Neural cell (in vitro differentiated cells): ENCODE measurements at regions not wholly inside any gene's neighbourhood (a gene's known extent, or its start where the extent isn't known, plus 50 kb on each side); places are given as distances from the start of the nearest gene placed in this dataset.

Experiments
- EP300 ChIP-seq: fragments of 450-650 bp; conservative IDR thresholded peaks from 2 replicates; pipeline ENCODE4 v1.6.1; 2014; ENCODE audit warnings: antibody characterized with exemption, mild to moderate bottlenecking, moderate library complexity; ENCODE audit not compliant: poor library complexity, severe bottlenecking
- TAF1 ChIP-seq: IDR thresholded peaks from 2 replicates; pipeline ENCODE4 v1.6.1; 2012; ENCODE audit warnings: low read depth
- TF ChIP-seq, protein P1 (sequence below): fragments of 450-650 bp; IDR thresholded peaks from 2 replicates; pipeline ENCODE4 v1.5.1; 2014; ENCODE audit warnings: antibody characterized with exemption, mild to moderate bottlenecking, moderate library complexity; ENCODE audit not compliant: poor library complexity, severe bottlenecking

- TF ChIP-seq, protein P1, sequence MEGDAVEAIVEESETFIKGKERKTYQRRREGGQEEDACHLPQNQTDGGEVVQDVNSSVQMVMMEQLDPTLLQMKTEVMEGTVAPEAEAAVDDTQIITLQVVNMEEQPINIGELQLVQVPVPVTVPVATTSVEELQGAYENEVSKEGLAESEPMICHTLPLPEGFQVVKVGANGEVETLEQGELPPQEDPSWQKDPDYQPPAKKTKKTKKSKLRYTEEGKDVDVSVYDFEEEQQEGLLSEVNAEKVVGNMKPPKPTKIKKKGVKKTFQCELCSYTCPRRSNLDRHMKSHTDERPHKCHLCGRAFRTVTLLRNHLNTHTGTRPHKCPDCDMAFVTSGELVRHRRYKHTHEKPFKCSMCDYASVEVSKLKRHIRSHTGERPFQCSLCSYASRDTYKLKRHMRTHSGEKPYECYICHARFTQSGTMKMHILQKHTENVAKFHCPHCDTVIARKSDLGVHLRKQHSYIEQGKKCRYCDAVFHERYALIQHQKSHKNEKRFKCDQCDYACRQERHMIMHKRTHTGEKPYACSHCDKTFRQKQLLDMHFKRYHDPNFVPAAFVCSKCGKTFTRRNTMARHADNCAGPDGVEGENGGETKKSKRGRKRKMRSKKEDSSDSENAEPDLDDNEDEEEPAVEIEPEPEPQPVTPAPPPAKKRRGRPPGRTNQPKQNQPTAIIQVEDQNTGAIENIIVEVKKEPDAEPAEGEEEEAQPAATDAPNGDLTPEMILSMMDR: no peak
- TF ChIP-seq EP300: no peak
- TF ChIP-seq TAF1: no peak
These were observed 306.2 kb upstream of the SLIT2 start for GRCh38 chr4:19945501-19945900.
